ENCODE measurements at regions not wholly inside any gene's neighbourhood (a gene's known extent, or its start where the extent isn't known, plus 50 kb on each side); places are given as distances from the start of the nearest gene placed in this dataset.

DNA sequence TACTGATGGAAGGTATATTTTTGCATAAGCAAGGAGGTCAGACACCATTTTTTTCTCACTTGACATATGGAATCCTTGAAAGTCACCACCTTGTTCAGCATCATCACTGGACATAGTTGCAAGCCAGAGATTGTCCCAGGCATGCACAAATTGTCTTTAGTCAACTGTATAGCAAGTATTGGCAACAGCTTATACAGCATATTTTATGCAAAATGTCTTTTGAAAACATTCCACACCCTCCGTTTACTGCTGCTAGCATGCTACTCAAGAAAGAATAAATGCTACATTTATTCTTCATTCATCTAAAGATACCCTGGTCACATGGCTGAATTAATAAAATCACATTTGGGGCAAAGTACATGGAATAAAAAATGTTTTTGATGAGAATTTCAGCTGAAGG lies 168.5 kb upstream of the DCBLD2 start:
- H3K18ac ChIP-seq (ENCODE audit: low read depth in 1 of 2, low read length in 2 of 2) = no peak overlapping the region
- no peak overlapping the region for H4K91ac ChIP-seq (ENCODE audit: low read length)
- H2BK5ac ChIP-seq (ENCODE audit: low read depth, low read length, poor library complexity, severe bottlenecking) = no peak overlapping the region
- no peak overlapping the region for H2AK5ac ChIP-seq (ENCODE audit: low read length, severe bottlenecking)
- H3K27me3 ChIP-seq (ENCODE audit: control insufficient read depth in 1 of 2, insufficient read depth in 1 of 2, low read length in 2 of 2) = peaks cover 0 to 7% of the 10 kb centered on the region in 2 experiments
- H3K36me3 ChIP-seq (ENCODE audit: control insufficient read depth in 1 of 2, insufficient read depth in 2 of 2, low read depth in 1 of 2, low read length in 2 of 2) = peaks cover 0 to 4% of the 10 kb centered on the region in 2 experiments
- H2BK15ac ChIP-seq (ENCODE audit: low read depth, poor library complexity, severe bottlenecking) = no peak overlapping the region
- no peak overlapping the region for H2BK120ac ChIP-seq (ENCODE audit: low read depth, low read length)
- H3K4me3 ChIP-seq (ENCODE audit: insufficient read depth in 1 of 2, low read depth in 1 of 2, low read length in 2 of 2) = no peak overlapping the region
- H4K8ac ChIP-seq (ENCODE audit: low read length) = no peak overlapping the region
- no peak overlapping the region for H3K9ac ChIP-seq (ENCODE audit: low read length)
- H3K9me3 ChIP-seq (ENCODE audit: control insufficient read depth, low read length) = no peaks in the 10 kb centered on the region
- H3K23ac ChIP-seq (ENCODE audit: low read length in 2 of 2) = no peak overlapping the region
- H2AFZ ChIP-seq (ENCODE audit: low read depth, low read length) = no peak overlapping the region
- no peak overlapping the region for H3K4ac ChIP-seq (ENCODE audit: low read depth in 1 of 2, low read length in 2 of 2)
- 90% methylated on average over 1 of the region's 1 CpG for WGBS
- no peak overlapping the region for H3K27ac ChIP-seq (ENCODE audit: low read length, poor library complexity, severe bottlenecking)
- H3K4me1 ChIP-seq (ENCODE audit: control insufficient read depth, insufficient read depth, low read depth, low read length) = no peaks in the 10 kb centered on the region
- no peak overlapping the region for H2BK12ac ChIP-seq (ENCODE audit: low read length in 2 of 2)
- H3K4me2 ChIP-seq (ENCODE audit: low read length, poor library complexity, severe bottlenecking) = no peak overlapping the region
- DNase-seq = no peak
- H3K14ac ChIP-seq (ENCODE audit: low read length in 2 of 2) = no peak overlapping the region
- H3K79me1 ChIP-seq (replicated peaks; ENCODE audit: low read length, poor library complexity, severe bottlenecking) = no peaks in the 10 kb centered on the region

DNA sequence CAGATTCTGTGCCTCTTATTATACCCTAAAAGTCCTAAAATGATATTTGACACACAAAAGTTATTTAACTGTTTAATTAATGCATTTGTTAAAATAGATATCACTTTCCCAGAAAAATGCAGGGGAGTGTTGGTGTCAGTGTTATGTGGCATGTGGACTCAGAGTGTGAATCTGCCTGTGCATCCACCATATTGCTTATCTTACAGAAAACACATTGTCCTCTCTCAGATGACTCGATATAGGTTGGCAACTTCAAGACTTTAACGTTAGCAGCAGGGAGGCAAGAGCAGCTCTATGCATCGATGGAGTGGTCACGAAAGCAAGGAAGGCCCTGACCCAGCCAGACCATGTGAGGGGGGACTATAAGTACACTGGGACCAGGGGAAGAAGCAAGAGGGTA lies 165.4 kb upstream of the DCBLD2 start:
- no peak overlapping the region for H2BK5ac ChIP-seq (ENCODE audit: low read depth, low read length, poor library complexity, severe bottlenecking)
- no peak overlapping the region for H3K23ac ChIP-seq (ENCODE audit: low read length in 2 of 2)
- no peaks in the 10 kb centered on the region for H3K79me1 ChIP-seq (replicated peaks; ENCODE audit: low read length, poor library complexity, severe bottlenecking)
- no peak overlapping the region for H4K8ac ChIP-seq (ENCODE audit: low read length)
- H3K4me3 ChIP-seq (ENCODE audit: insufficient read depth in 1 of 2, low read depth in 1 of 2, low read length in 2 of 2) = no peak overlapping the region
- H2BK12ac ChIP-seq (ENCODE audit: low read length in 2 of 2) = no peak overlapping the region
- H3K9me3 ChIP-seq (ENCODE audit: control insufficient read depth, low read length) = no peaks in the 10 kb centered on the region
- H3K18ac ChIP-seq (ENCODE audit: low read depth in 1 of 2, low read length in 2 of 2) = no peak overlapping the region
- no peak overlapping the region for H2BK120ac ChIP-seq (ENCODE audit: low read depth, low read length)
- no peak overlapping the region for H2AFZ ChIP-seq (ENCODE audit: low read depth, low read length)
- H2AK5ac ChIP-seq (ENCODE audit: low read length, severe bottlenecking) = no peak overlapping the region
- no peak overlapping the region for H4K91ac ChIP-seq (ENCODE audit: low read length)
- no peaks in the 10 kb centered on the region for H3K4me1 ChIP-seq (ENCODE audit: control insufficient read depth, insufficient read depth, low read depth, low read length)
- 88% methylated on average over 4 of the region's 4 CpGs for WGBS
- no peak overlapping the region for H3K4me2 ChIP-seq (ENCODE audit: low read length, poor library complexity, severe bottlenecking)
- H3K36me3 ChIP-seq (ENCODE audit: control insufficient read depth in 1 of 2, insufficient read depth in 2 of 2, low read depth in 1 of 2, low read length in 2 of 2) = peaks cover 0 to 4% of the 10 kb centered on the region in 2 experiments
- H3K9ac ChIP-seq (ENCODE audit: low read length) = no peak overlapping the region
- H2BK15ac ChIP-seq (ENCODE audit: low read depth, poor library complexity, severe bottlenecking) = no peak overlapping the region
- H3K4ac ChIP-seq (ENCODE audit: low read depth in 1 of 2, low read length in 2 of 2) = no peak overlapping the region
- H3K27ac ChIP-seq (ENCODE audit: low read length, poor library complexity, severe bottlenecking) = no peak overlapping the region
- H3K27me3 ChIP-seq (ENCODE audit: control insufficient read depth in 1 of 2, insufficient read depth in 1 of 2, low read length in 2 of 2) = peaks cover 0 to 7% of the 10 kb centered on the region in 2 experiments
- H3K14ac ChIP-seq (ENCODE audit: low read length in 2 of 2) = no peak overlapping the region
- no peak for DNase-seq

DNA sequence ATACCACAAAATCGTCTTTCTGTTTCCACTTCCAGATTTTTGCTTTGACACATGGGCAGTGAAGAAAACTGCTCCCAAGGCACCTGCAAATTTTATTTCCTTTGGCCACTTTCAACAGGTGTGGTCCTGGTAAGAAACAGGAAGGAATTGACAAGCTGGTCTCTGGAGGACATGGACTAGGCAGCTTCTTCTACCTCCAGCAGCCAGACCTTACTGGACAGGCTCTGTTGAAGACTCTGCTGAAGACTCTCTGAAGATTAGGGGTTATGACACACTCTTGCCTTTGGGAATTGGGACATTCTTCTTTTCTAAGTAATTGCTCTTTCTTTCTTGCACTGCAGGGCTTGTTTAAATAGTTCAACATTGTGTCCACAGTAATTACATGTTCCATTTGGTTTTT lies 147.7 kb upstream of the DCBLD2 start:
- no peaks in the 10 kb centered on the region for H3K36me3 ChIP-seq (ENCODE audit: control insufficient read depth in 1 of 2, insufficient read depth in 2 of 2, low read depth in 1 of 2, low read length in 2 of 2)
- 75% methylated on average over 1 of the region's 1 CpG for WGBS
- H2AFZ ChIP-seq (ENCODE audit: low read depth, low read length) = no peak overlapping the region
- H3K4me1 ChIP-seq (ENCODE audit: control insufficient read depth, insufficient read depth, low read depth, low read length) = no peaks in the 10 kb centered on the region
- no peak overlapping the region for H3K4me3 ChIP-seq (ENCODE audit: insufficient read depth in 1 of 2, low read depth in 1 of 2, low read length in 2 of 2)
- H3K4me2 ChIP-seq (ENCODE audit: low read length, poor library complexity, severe bottlenecking) = no peak overlapping the region
- H4K91ac ChIP-seq (ENCODE audit: low read length) = no peak overlapping the region
- no peak overlapping the region for H2BK12ac ChIP-seq (ENCODE audit: low read length in 2 of 2)
- H3K9ac ChIP-seq (ENCODE audit: low read length) = no peak overlapping the region
- H2BK120ac ChIP-seq (ENCODE audit: low read depth, low read length) = no peak overlapping the region
- H3K79me1 ChIP-seq (replicated peaks; ENCODE audit: low read length, poor library complexity, severe bottlenecking) = no peaks in the 10 kb centered on the region
- H3K14ac ChIP-seq (ENCODE audit: low read length in 2 of 2) = no peak overlapping the region
- H2AK5ac ChIP-seq (ENCODE audit: low read length, severe bottlenecking) = no peak overlapping the region
- H2BK5ac ChIP-seq (ENCODE audit: low read depth, low read length, poor library complexity, severe bottlenecking) = no peak overlapping the region
- H2BK15ac ChIP-seq (ENCODE audit: low read depth, poor library complexity, severe bottlenecking) = no peak overlapping the region
- H3K18ac ChIP-seq (ENCODE audit: low read depth in 1 of 2, low read length in 2 of 2) = no peak overlapping the region
- H3K27ac ChIP-seq (ENCODE audit: low read length, poor library complexity, severe bottlenecking) = no peak overlapping the region
- no peak overlapping the region for H3K4ac ChIP-seq (ENCODE audit: low read depth in 1 of 2, low read length in 2 of 2)
- H3K27me3 ChIP-seq (ENCODE audit: control insufficient read depth in 1 of 2, insufficient read depth in 1 of 2, low read length in 2 of 2) = no peaks in the 10 kb centered on the region
- no peaks in the 10 kb centered on the region for H3K9me3 ChIP-seq (ENCODE audit: control insufficient read depth, low read length)
- no peak for DNase-seq
- H3K23ac ChIP-seq (ENCODE audit: low read length in 2 of 2) = no peak overlapping the region
- no peak overlapping the region for H4K8ac ChIP-seq (ENCODE audit: low read length)

DNA sequence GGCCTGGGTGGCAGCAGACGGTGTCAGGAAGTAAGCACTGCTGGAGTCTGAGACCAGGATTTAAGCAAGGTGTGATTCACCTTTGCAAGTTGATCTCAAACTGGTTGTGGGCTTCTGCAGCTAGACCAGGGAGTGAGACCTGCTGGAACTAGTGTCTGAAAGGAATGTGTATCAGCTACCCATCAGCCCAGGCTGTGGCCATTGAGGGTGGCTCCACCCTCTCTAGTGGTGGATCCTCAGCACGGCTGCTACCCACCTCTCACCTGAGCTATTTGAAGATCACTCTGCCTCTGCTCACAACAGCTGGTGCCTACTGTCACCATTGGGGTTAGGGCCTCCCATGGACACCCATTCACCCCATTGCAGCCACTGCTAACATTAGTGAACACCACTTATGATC lies 140.3 kb upstream of the DCBLD2 start:
- Histone ChIP-seq H3K4me3 (ENCODE audit: insufficient read depth in 1 of 2, low read depth in 1 of 2, low read length in 2 of 2) (no peak overlapping the region), H2BK120ac (ENCODE audit: low read depth, low read length) (no peak overlapping the region), H3K27me3 (ENCODE audit: control insufficient read depth in 1 of 2, insufficient read depth in 1 of 2, low read length in 2 of 2) (no peaks in the 10 kb centered on the region), H2AK5ac (ENCODE audit: low read length, severe bottlenecking) (no peak overlapping the region), H3K4me2 (ENCODE audit: low read length, poor library complexity, severe bottlenecking) (no peak overlapping the region), H3K23ac (ENCODE audit: low read length in 2 of 2) (no peak overlapping the region), H3K14ac (ENCODE audit: low read length in 2 of 2) (no peak overlapping the region), H3K4ac (ENCODE audit: low read depth in 1 of 2, low read length in 2 of 2) (no peak overlapping the region), H3K36me3 (ENCODE audit: control insufficient read depth in 1 of 2, insufficient read depth in 2 of 2, low read depth in 1 of 2, low read length in 2 of 2) (no peaks in the 10 kb centered on the region), H3K79me1 (replicated peaks; ENCODE audit: low read length, poor library complexity, severe bottlenecking) (no peaks in the 10 kb centered on the region), H3K27ac (ENCODE audit: low read length, poor library complexity, severe bottlenecking) (no peak overlapping the region), H2BK12ac (ENCODE audit: low read length in 2 of 2) (no peak overlapping the region), H3K9ac (ENCODE audit: low read length) (no peak overlapping the region), H4K8ac (ENCODE audit: low read length) (no peak overlapping the region), H2AFZ (ENCODE audit: low read depth, low read length) (no peak overlapping the region), H2BK15ac (ENCODE audit: low read depth, poor library complexity, severe bottlenecking) (no peak overlapping the region), H3K18ac (ENCODE audit: low read depth in 1 of 2, low read length in 2 of 2) (no peak overlapping the region), H3K9me3 (ENCODE audit: control insufficient read depth, low read length) (no peaks in the 10 kb centered on the region), H2BK5ac (ENCODE audit: low read depth, low read length, poor library complexity, severe bottlenecking) (no peak overlapping the region), H4K91ac (ENCODE audit: low read length) (no peak overlapping the region), H3K4me1 (ENCODE audit: control insufficient read depth, insufficient read depth, low read depth, low read length) (no peaks in the 10 kb centered on the region)
- DNase-seq = no peak
- WGBS = 71% methylated on average over 2 of the region's 2 CpGs
